HepG2 (cell line): ENCODE measurements at regions not wholly inside any gene's neighbourhood (a gene's known extent, or its start where the extent isn't known, plus 50 kb on each side); places are given as distances from the start of the nearest gene placed in this dataset.
A peak's percentile ranks its signal among the peaks of the same experiment; 100 is the strongest.

Experiments
- ATAC-seq: fragments of 200-7000 bp; cut with Tn5 transposase; 3 replicates; pipeline ENCODE4 v1.9.1; 2020; ENCODE audit warnings: mild to moderate bottlenecking, moderate library complexity
- BruUV-seq: library from RNA; stranded (reverse); fragments of 400-500 nt; replicated peaks from 2 replicates; lab custom pipeline; 2021; lab: Mats Ljungman, UMichigan
- CTCF ChIA-PET: fragments of 300-600 bp; formaldehyde crosslinking; extraction: SDS; loops from one replicate; lab custom pipeline; 2021; ENCODE audit warnings: low total read pairs, inconsistent platforms, low intra/inter-chr PET ratio; lab: Yijun Ruan, JAX
- POLR2A ChIA-PET: fragments of 350-600 bp; sonication (Branson Sonifier 250); formaldehyde crosslinking; loops from one replicate; lab custom pipeline; 2020; ENCODE audit warnings: antibody characterized with exemption, inconsistent platforms; lab: Yijun Ruan, JAX
- DNase-seq: peaks from one replicate; pipeline ENCODE4 v3.0.0-alpha.2; 2015; ENCODE audit warnings: low spot score
- FAIRE-seq: peaks from 3 replicates; lab custom pipeline; 2011; peaks lifted over from hg19 to GRCh38; lab: Jason Lieb, UNC
- H2AFZ ChIP-seq: one replicate; pipeline ENCODE4 v1.6.1; 2011; ENCODE audit warnings: low read length, inconsistent platforms
- H3K27ac ChIP-seq: fragments of 300-600 bp; 3 replicates; pipeline ENCODE4 v1.8.0; 2011; ENCODE audit warnings: mixed run types, mild to moderate bottlenecking, mixed read lengths, low read length, inconsistent platforms; ENCODE audit not compliant: insufficient read depth; ENCODE audit errors: extremely low read length
- H3K27me3 ChIP-seq, 2 experiments: fragments of 200-600 bp in 1 of 2; 2 replicates in 1 of 2; 3 replicates in 1 of 2; pipeline versions ENCODE4 v1.6.0 to v1.8.0; 2011; ENCODE audit warnings: low read length in 2 of 2, mild to moderate bottlenecking in 2 of 2, moderate library complexity in 2 of 2, inconsistent platforms in 1 of 2; ENCODE audit not compliant: insufficient read depth in 2 of 2, control insufficient read depth in 1 of 2
- H3K36me3 ChIP-seq, 2 experiments: fragments of 200-600 bp in 1 of 2; replicated peaks in 1 of 2; 2 replicates in 1 of 2; 3 replicates in 1 of 2; pipeline versions ENCODE4 v1.5.1 to v1.8.0; 2011; ENCODE audit warnings: low read length in 2 of 2, inconsistent platforms in 1 of 2; ENCODE audit not compliant: insufficient read depth in 2 of 2, control insufficient read depth in 1 of 2
- H3K4me1 ChIP-seq: 2 replicates; pipeline ENCODE4 v1.5.1; 2012; ENCODE audit warnings: low read length, inconsistent platforms; ENCODE audit not compliant: insufficient read depth
- H3K4me2 ChIP-seq: 2 replicates; pipeline ENCODE4 v1.6.0; 2011; ENCODE audit warnings: low read depth, low read length, inconsistent platforms
- H3K4me3 ChIP-seq, 3 experiments: fragments of 200-600 bp in 1 of 3; sonication (generic), shearing (Covaris generic) in 1 of 3; replicated peaks in 1 of 3; 2 replicates each; pipeline ENCODE4 v1.5.1; 2011 to 2016; ENCODE audit warnings: low read length in 3 of 3, inconsistent platforms in 2 of 3, low read depth in 2 of 3, mild to moderate bottlenecking in 2 of 3, control low read depth in 1 of 3, mixed read lengths in 1 of 3; ENCODE audit not compliant: insufficient read depth in 1 of 3
- H3K79me2 ChIP-seq: one replicate; pipeline ENCODE4 v1.6.1; 2011; ENCODE audit warnings: low read length, inconsistent platforms; ENCODE audit not compliant: insufficient read depth
- H3K9ac ChIP-seq: 2 replicates; pipeline ENCODE4 v1.6.0; 2011; ENCODE audit warnings: mild to moderate bottlenecking, low read depth, low read length, inconsistent platforms; ENCODE audit not compliant: insufficient read depth
- H3K9me3 ChIP-seq: 2 replicates; pipeline ENCODE4 v1.5.1; 2012; ENCODE audit warnings: mild to moderate bottlenecking, low read length
- H4K20me1 ChIP-seq: 2 replicates; pipeline ENCODE4 v1.6.0; 2011; ENCODE audit warnings: inconsistent platforms, mild to moderate bottlenecking, low read length, moderate library complexity; ENCODE audit not compliant: insufficient read depth
- ARID5B ChIP-seq: IDR thresholded peaks from 2 replicates; pipeline ENCODE4 v1.4.0; 2020; ENCODE audit warnings: mild to moderate bottlenecking, missing genetic modification reagents
- ATM ChIP-seq: fragments of 450-650 bp; IDR thresholded peaks from 2 replicates; pipeline ENCODE4 v1.7.1; 2017; ENCODE audit warnings: mild to moderate bottlenecking, borderline replicate concordance
- EEA1 ChIP-seq: sonication (generic); formaldehyde crosslinking; IDR thresholded peaks from 2 replicates; pipeline ENCODE4 v1.5.1; 2020; ENCODE audit warnings: mild to moderate bottlenecking, missing genetic modification reagents, borderline replicate concordance
- FOXA1 ChIP-seq, 2 experiments: fragments of 450-650 bp in 1 of 2; sonication (generic) in 1 of 2; formaldehyde crosslinking in 1 of 2; IDR thresholded peaks; 2 replicates each; pipeline versions ENCODE4 v1.4.0 to v1.6.1; 2016 to 2020; ENCODE audit warnings: missing genetic modification reagents in 1 of 2
- FOXA3 ChIP-seq: IDR thresholded peaks from 2 replicates; pipeline ENCODE4 v1.6.1; 2016; ENCODE audit warnings: missing genetic modification reagents, missing compliant biosample characterization
- FOXK1 ChIP-seq: sonication (generic); formaldehyde crosslinking; IDR thresholded peaks from 2 replicates; pipeline ENCODE4 v1.4.0; 2020; ENCODE audit warnings: low read depth, missing genetic modification reagents, borderline replicate concordance
- FOXM1 ChIP-seq: sonication (generic); formaldehyde crosslinking; IDR thresholded peaks from 2 replicates; pipeline ENCODE4 v1.5.0; 2020; ENCODE audit warnings: missing genetic modification reagents
- FOXO1 ChIP-seq: sonication (generic); formaldehyde crosslinking; IDR thresholded peaks from 2 replicates; pipeline ENCODE4 v1.4.0; 2020; ENCODE audit warnings: missing genetic modification reagents
- FOXP1 ChIP-seq, 2 experiments: fragments of 450-650 bp in 1 of 2; IDR thresholded peaks; 2 replicates each; pipeline ENCODE4 v1.6.1; 2017 to 2018; ENCODE audit warnings: antibody characterized with exemption in 1 of 2
- HMG20A ChIP-seq: IDR thresholded peaks from 2 replicates; pipeline ENCODE4 v1.6.1; 2016; ENCODE audit warnings: borderline replicate concordance
- MXD1 ChIP-seq: sonication (generic); formaldehyde crosslinking; IDR thresholded peaks from 2 replicates; pipeline ENCODE4 v1.4.0; 2020; ENCODE audit warnings: mild to moderate bottlenecking, missing genetic modification reagents
- PTBP1 ChIP-seq: fragments of 200-400 bp; formaldehyde crosslinking; IDR thresholded peaks from 2 replicates; pipeline ENCODE4 v1.6.1; 2018; ENCODE audit warnings: low read length, low read depth; ENCODE audit not compliant: poor library complexity, severe bottlenecking
- ZNF260 ChIP-seq: sonication (generic); formaldehyde crosslinking; IDR thresholded peaks from 2 replicates; pipeline ENCODE4 v1.4.0; 2020; ENCODE audit warnings: missing genetic modification reagents, low read depth, mild to moderate bottlenecking, borderline replicate concordance
- ZNF496 ChIP-seq: sonication (generic); formaldehyde crosslinking; IDR thresholded peaks from 2 replicates; pipeline ENCODE4 v1.8.1; 2023; ENCODE audit warnings: mild to moderate bottlenecking, moderate library complexity, missing genetic modification reagents; ENCODE audit not compliant: insufficient replicate concordance
- ZNF839 ChIP-seq: sonication (generic); formaldehyde crosslinking; IDR thresholded peaks from 2 replicates; pipeline ENCODE4 v1.4.0; 2020; ENCODE audit warnings: missing genetic modification reagents, mild to moderate bottlenecking, borderline replicate concordance
- ZSCAN9 ChIP-seq: IDR thresholded peaks from 2 replicates; pipeline ENCODE4 v1.6.1; 2016; ENCODE audit warnings: borderline replicate concordance
- WGBS: methylation state at CpG from one replicate; pipeline ENCODE4 v1.1.6; 2017; ENCODE audit warnings: low lambda C conversion rate; 5-methylcytosine and 5-hydroxymethylcytosine counted together
- in situ Hi-C: cut with HindIII; loops from 2 replicates; pipeline ENCODE4 v1.10.0; 2017; ENCODE audit warnings: low pct_unique_long_range_greater_than_20kb; ENCODE audit not compliant: extremely low pct_ligation_motif_present
- intact Hi-C: fragments of 100-400 bp; cut with micrococcal nuclease; formaldehyde crosslinking; loops from one replicate; pipeline ENCODE4 v1.10.0; 2022; ENCODE audit not compliant: unreplicated experiment
- TF ChIP-seq, protein P1 (sequence below): sonication (generic); formaldehyde crosslinking; conservative IDR thresholded peaks from 2 replicates; pipeline ENCODE4 v1.4.0; 2020; ENCODE audit warnings: mild to moderate bottlenecking, missing genetic modification reagents, moderate library complexity

DNA sequence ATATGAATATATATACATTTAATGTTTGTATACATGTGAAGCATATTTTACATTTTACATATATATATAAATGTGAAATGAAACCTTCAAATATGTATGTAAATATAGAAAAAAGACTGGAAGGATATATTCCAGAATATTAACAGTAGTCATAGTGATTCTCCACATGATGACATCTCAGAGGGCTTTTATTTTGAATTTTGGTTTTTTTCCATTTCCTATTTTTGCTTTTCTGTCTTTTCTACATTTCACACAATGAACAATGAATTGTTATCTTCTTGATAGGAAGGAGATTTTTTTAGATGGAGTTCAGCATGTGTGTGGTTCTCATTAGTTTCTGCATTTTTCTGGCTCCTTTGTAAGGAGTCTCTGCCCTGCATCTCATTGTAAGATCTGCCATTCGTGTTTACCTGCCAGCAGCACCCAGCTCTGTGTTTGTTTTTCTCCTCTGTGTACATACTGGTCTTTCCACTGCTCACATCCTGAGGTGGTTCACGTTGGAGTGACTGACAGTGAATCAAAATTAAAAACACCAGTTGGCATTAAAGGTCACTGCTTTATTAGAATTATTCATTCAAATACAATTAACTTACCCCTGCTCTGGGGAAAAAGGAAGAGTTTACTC is 425.3 kb upstream of the MDFIC2 start:
- intact Hi-C loops (no loop called here), in situ Hi-C loops (no loop called here)
- BruUV-seq = no TSS peak
- no peak overlapping the region for H3K4me3 ChIP-seq
- POLR2A ChIA-PET = no interaction called here
- no peak overlapping the region for H3K4me2 ChIP-seq
- peak; percentile 25 for DNase-seq
- H3K9me3 ChIP-seq = no peaks in the 10 kb centered on the region
- CTCF ChIA-PET = no interaction called here
- H3K27me3 ChIP-seq = no peaks in the 10 kb centered on the region
- 0% methylated on average over 2 of the region's 2 CpGs for WGBS
- no peak overlapping the region for H2AFZ ChIP-seq
- H3K4me1 ChIP-seq = peaks cover 8% of the 10 kb centered on the region
- no peaks in the 10 kb centered on the region for H4K20me1 ChIP-seq
- H3K27ac ChIP-seq = no peak overlapping the region
- FAIRE-seq = no peak
- no peak overlapping the region for H3K9ac ChIP-seq
- no peaks in the 10 kb centered on the region for H3K79me2 ChIP-seq
- ATAC-seq = peak; percentile 90
- no peaks in the 10 kb centered on the region for H3K36me3 ChIP-seq
- peak; percentile 65 for TF ChIP-seq FOXA1 (IDR thresholded peaks at IDR 0.05)
- TF ChIP-seq FOXA1 (CRISPR knock-in tag; IDR thresholded peaks at IDR 0.05) = peak; percentile 76
- no peak for TF ChIP-seq FOXP1 (IDR thresholded peaks at IDR 0.05)
- peak; percentile 84 for TF ChIP-seq FOXP1 (CRISPR knock-in tag; IDR thresholded peaks at IDR 0.05)
- no peak for TF ChIP-seq ZSCAN9 (CRISPR knock-in tag)
- TF ChIP-seq, protein P1, sequence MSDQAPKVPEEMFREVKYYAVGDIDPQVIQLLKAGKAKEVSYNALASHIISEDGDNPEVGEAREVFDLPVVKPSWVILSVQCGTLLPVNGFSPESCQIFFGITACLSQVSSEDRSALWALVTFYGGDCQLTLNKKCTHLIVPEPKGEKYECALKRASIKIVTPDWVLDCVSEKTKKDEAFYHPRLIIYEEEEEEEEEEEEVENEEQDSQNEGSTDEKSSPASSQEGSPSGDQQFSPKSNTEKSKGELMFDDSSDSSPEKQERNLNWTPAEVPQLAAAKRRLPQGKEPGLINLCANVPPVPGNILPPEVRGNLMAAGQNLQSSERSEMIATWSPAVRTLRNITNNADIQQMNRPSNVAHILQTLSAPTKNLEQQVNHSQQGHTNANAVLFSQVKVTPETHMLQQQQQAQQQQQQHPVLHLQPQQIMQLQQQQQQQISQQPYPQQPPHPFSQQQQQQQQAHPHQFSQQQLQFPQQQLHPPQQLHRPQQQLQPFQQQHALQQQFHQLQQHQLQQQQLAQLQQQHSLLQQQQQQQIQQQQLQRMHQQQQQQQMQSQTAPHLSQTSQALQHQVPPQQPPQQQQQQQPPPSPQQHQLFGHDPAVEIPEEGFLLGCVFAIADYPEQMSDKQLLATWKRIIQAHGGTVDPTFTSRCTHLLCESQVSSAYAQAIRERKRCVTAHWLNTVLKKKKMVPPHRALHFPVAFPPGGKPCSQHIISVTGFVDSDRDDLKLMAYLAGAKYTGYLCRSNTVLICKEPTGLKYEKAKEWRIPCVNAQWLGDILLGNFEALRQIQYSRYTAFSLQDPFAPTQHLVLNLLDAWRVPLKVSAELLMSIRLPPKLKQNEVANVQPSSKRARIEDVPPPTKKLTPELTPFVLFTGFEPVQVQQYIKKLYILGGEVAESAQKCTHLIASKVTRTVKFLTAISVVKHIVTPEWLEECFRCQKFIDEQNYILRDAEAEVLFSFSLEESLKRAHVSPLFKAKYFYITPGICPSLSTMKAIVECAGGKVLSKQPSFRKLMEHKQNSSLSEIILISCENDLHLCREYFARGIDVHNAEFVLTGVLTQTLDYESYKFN (CRISPR knock-in tag) = peak; percentile 15; the same call in 1 of the 2 replicates
- TF ChIP-seq PTBP1 = no peak
- peak; percentile 85 for TF ChIP-seq FOXA3 (CRISPR knock-in tag)
- no peak for TF ChIP-seq HMG20A (CRISPR knock-in tag)
- TF ChIP-seq ZNF496 (CRISPR knock-in tag) = no peak
- peak; percentile 63; the same call in 1 of the 2 replicates for TF ChIP-seq FOXO1 (CRISPR knock-in tag)
- TF ChIP-seq MXD1 = no peak
- no peak for TF ChIP-seq ATM
- TF ChIP-seq FOXM1 (CRISPR knock-in tag) = no peak
- TF ChIP-seq EEA1 (CRISPR knock-in tag) = no peak
- TF ChIP-seq ZNF260 (CRISPR knock-in tag) = no peak
- no peak for TF ChIP-seq ZNF839 (CRISPR knock-in tag)
- TF ChIP-seq ARID5B (CRISPR knock-in tag) = peak; percentile 36; the same call in 1 of the 2 replicates
- TF ChIP-seq FOXK1 (CRISPR knock-in tag) = peak; percentile 33; the same call in 1 of the 2 replicates
